ENCODE measurements at regions not wholly inside any gene's neighbourhood (a gene's known extent, or its start where the extent isn't known, plus 50 kb on each side); places are given as distances from the start of the nearest gene placed in this dataset.

- no peak for TF ChIP-seq CTCF (IDR thresholded peaks at IDR 0.05)
- no peak for TF ChIP-seq EZH2 (IDR thresholded peaks at IDR 0.05; ENCODE audit: borderline replicate concordance, insufficient read depth, low read depth, low read length, poor library complexity, severe bottlenecking)
These were observed 100.6 kb upstream of the CCND2 start for GRCh38 chr12:4172999-4173398.
